Keratinocyte (primary cell): ENCODE measurements at regions not wholly inside any gene's neighbourhood (a gene's known extent, or its start where the extent isn't known, plus 50 kb on each side); places are given as distances from the start of the nearest gene placed in this dataset.

ENCODE experiments used
- CTCF ChIP-seq, 3 experiments: IDR thresholded peaks in 1 of 3; conservative IDR thresholded peaks in 1 of 3; optimal IDR thresholded peaks in 1 of 3; 2 replicates in 2 of 3; 3 replicates in 1 of 3; pipeline versions ENCODE3 to v1.5.1; 2011; ENCODE audit warnings: low read length in 3 of 3, mild to moderate bottlenecking in 3 of 3, moderate library complexity in 2 of 3, control low read depth in 1 of 3, inconsistent platforms in 1 of 3; ENCODE audit not compliant: insufficient read depth in 2 of 3; ENCODE audit errors: extremely low read depth in 1 of 3
- EZH2 ChIP-seq: IDR thresholded peaks from one replicate; pipeline ENCODE4 v1.6.1; 2012; ENCODE audit warnings: inconsistent platforms, mild to moderate bottlenecking, low read length, moderate library complexity

GRCh38 chr3:102348904-102349303 is 85.9 kb upstream of the ZPLD1 start:
- TF ChIP-seq CTCF (optimal IDR thresholded peaks at IDR 0.05 in 1 of 3, IDR thresholded peaks at IDR 0.05 in 1 of 3, conservative IDR thresholded peaks at IDR 0.05 in 1 of 3; ENCODE audit: extremely low read depth in 1 of 3, insufficient read depth in 2 of 3, low read length in 3 of 3) (no peak), EZH2 (no peak)
